ENCODE measurements at regions not wholly inside any gene's neighbourhood (a gene's known extent, or its start where the extent isn't known, plus 50 kb on each side); places are given as distances from the start of the nearest gene placed in this dataset.

DNA sequence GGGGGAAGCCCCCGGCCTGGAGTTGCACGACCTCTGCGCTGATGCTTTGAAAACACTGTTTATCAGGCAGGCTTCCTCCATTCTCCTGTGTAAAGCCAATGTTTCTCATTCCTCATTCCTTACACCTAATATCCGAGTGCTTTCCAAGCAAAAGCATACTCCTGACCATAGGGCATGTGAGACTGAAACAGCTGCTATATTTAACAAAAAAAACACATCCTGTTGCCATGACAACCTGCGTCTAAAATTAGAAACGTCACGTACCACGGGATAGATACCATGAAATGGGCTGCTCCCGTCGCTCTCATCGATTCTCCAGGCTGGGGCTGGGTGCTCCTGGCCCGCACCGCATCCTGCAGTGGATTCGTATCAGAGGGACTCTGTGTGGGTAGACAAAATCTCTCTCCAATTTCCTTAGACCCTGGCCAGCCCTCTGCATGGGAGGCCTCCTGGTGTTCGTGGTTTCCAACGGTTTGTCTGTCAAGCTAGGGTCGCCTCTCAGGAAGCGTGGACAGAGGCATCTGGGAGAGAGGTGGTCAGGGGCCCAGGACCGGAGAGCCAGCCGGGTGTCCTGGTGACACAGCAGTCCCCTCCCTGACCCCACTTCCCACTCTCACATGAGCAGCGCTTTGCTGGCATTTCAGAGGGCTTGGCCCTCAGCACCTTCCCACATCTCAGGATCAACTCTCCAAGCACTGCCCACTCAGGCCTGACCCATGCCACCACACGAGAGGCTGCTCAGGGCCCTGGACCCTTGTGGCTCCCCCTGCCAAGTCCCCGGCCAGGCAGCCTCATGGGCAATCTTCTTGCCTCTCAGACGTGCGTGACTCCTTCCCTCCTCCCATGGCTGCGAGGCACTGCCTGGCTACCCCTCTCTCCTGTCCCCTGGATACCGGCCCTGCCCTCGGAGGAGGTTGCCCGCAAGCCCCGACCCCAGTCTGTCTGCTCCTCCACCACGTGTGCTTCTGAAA lies 268.1 kb downstream of the NDUFA10 start:
- H3K4me3 ChIP-seq (ENCODE audit: low read length), result no peak overlapping the region
- TF ChIP-seq, protein P1, sequence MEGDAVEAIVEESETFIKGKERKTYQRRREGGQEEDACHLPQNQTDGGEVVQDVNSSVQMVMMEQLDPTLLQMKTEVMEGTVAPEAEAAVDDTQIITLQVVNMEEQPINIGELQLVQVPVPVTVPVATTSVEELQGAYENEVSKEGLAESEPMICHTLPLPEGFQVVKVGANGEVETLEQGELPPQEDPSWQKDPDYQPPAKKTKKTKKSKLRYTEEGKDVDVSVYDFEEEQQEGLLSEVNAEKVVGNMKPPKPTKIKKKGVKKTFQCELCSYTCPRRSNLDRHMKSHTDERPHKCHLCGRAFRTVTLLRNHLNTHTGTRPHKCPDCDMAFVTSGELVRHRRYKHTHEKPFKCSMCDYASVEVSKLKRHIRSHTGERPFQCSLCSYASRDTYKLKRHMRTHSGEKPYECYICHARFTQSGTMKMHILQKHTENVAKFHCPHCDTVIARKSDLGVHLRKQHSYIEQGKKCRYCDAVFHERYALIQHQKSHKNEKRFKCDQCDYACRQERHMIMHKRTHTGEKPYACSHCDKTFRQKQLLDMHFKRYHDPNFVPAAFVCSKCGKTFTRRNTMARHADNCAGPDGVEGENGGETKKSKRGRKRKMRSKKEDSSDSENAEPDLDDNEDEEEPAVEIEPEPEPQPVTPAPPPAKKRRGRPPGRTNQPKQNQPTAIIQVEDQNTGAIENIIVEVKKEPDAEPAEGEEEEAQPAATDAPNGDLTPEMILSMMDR (conservative IDR thresholded peaks at IDR 0.05; ENCODE audit: low read length), result no peak
- no peak for DNase-seq (ENCODE audit: low read depth)

GRCh38 chr2:239756031-239756789 lies 268.9 kb downstream of the NDUFA10 start:
- TF ChIP-seq, protein P1 (conservative IDR thresholded peaks at IDR 0.05; ENCODE audit: low read length), result no peak

DNA sequence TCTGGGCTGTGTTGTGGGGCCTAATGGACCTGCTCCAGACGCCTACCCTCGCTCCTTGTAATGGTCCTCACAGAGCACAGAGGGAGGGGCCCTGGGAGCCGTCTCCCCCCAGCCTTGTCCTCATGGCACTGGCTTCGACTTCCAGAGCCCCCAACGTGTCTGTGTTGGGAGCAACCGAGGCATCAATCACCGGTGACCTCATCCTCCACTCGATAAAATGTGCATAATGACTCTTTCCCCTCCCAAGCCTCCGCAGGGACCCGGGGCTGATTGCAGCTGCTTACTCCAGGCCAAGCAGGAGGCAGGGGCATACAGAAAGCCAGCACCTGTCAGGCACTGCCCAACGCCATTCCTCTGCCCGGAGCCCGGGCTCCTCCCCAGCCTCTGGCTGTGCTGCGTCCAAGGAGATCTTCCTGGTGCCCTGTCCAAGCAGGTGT lies 271.7 kb downstream of the NDUFA10 start:
- no peak for DNase-seq (ENCODE audit: low read depth)
- no peak overlapping the region for H3K4me3 ChIP-seq (ENCODE audit: low read length)
- TF ChIP-seq, protein P1 (conservative IDR thresholded peaks at IDR 0.05; ENCODE audit: low read length), result no peak

More at GRCh38 chr2:239756031-239756789, 268.9 kb downstream of the NDUFA10 start:
- DNase-seq (ENCODE audit: low read depth), result no peak
- H3K4me3 ChIP-seq (ENCODE audit: low read length), result no peak overlapping the region

DNA sequence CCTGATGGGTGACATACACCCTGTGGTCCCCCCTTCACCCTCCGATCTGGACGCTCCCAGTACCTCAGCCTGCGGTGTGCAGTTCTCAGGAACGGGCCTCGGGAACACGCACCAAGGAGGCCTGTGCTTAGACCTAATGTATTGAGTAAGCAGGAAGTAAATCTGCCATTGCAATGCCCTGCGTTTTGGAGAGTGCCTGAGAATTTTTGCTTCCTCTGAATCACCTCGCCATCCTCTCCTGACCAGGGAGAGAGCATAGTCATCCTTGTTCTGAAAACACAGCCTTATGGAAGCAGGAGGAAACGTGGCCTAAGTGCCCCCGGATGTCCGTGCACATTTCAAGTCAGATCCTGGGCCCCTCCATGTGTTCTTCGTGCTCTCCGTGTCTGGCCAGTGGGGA lies 272.2 kb downstream of the NDUFA10 start:
- TF ChIP-seq, protein P1 (conservative IDR thresholded peaks at IDR 0.05; ENCODE audit: low read length), result no peak
- no peak overlapping the region for H3K4me3 ChIP-seq (ENCODE audit: low read length)
- no peak for DNase-seq (ENCODE audit: low read depth)

DNA sequence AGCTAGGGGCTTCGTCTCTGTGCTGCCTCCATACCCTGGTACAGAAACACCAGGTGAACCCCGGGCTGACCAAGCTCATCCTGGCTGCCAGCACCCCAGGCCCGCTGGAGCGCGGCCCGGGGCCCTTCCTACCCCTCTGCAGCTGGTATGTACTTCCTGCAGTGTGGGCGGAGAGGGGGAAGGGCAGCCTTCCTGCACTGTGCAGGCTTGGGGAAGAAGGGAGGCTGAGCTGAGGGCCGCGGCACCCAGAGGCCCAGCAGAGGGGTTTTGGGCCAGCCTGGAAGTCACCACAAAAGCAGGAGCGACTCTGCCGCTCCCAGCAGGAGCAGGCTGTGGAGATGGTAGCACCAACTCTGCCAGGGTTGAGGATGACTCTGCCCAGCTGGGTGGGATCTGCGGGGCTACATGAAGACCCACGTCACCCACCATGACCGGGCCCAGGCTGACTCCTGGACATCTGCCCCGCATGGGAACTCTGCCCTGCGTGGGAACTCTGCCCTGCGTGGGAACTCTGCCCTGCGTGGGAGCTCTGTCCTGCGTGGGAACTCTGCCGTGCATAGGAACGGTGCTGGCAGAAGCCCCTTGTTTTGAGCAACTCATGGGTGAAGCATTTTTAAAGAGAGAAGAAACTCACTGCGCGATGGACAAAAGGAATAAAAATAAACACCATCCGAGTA lies 273.3 kb downstream of the NDUFA10 start:
- TF ChIP-seq, protein P1 (conservative IDR thresholded peaks at IDR 0.05; ENCODE audit: low read length), result no peak
- no peak overlapping the region for H3K4me3 ChIP-seq (ENCODE audit: low read length)
- DNase-seq (ENCODE audit: low read depth), result peak; percentile 10

DNA sequence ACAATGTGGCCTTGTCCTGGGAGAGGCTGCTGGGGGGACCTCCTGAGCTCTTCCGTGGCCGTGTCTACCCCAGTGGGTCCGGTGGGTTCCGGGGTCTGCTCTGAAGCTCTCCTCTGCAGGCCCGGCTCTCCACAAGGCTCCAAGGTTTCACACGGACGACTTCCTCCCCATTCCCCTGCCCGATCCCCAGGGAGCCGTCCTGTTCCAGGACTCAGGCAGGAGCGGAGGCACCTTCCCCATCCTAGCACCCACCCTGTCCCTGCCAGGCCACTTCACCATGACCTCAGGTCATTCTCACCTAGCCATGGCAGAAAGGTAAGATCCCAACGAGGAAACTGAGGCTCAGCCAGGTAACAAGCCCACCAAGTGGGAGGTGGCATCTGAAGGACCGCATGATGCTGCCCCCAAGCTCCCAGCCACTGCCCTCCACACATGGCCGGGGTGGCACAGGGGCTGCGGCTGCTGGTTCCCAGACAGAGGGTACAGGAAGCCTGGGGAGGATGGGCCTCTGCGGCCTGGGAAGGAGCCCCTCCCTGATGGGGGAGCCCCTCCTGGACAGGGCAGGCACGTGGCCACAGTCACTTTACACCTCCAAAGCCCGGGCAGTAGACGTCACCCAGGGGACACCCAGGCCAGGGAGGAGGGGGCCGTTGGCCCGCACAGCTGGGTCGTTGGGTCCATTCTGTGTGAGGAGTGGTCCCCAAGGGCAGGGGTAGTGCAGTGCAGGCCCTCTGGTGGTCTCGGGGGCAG lies 274.0 kb downstream of the NDUFA10 start:
- no peak overlapping the region for H3K4me3 ChIP-seq (ENCODE audit: low read length)
- TF ChIP-seq, protein P1 (conservative IDR thresholded peaks at IDR 0.05; ENCODE audit: low read length), result no peak
- no peak for DNase-seq (ENCODE audit: low read depth)
